IPS-NIHi7 (cell line): ENCODE measurements at regions not wholly inside any gene's neighbourhood (a gene's known extent, or its start where the extent isn't known, plus 50 kb on each side); places are given as distances from the start of the nearest gene placed in this dataset.

ENCODE experiments used
- DNase-seq: peaks from one replicate; pipeline ENCODE4 v3.0.0; 2012; ENCODE audit warnings: mixed read lengths; ENCODE audit errors: extremely low spot score

DNA sequence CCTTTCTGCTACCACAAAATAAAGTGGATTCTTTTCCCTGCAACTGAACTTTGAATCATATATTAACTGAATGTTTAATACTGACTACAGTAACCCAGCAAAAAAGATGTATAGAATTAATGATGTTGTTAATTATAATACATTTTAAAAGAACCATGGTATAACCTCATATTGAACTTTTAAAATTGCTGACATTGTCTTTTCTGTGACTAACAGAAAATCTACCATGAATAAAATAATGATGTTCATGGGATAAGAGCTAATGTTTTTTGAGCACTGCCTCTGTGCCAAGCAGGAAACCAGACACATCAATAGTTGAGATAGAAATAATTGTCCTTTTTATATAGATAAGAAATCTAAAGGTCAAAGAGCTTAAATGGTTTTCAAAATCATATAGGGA lies 691.9 kb downstream of the PDHA2 start:
- no peak for DNase-seq

DNA sequence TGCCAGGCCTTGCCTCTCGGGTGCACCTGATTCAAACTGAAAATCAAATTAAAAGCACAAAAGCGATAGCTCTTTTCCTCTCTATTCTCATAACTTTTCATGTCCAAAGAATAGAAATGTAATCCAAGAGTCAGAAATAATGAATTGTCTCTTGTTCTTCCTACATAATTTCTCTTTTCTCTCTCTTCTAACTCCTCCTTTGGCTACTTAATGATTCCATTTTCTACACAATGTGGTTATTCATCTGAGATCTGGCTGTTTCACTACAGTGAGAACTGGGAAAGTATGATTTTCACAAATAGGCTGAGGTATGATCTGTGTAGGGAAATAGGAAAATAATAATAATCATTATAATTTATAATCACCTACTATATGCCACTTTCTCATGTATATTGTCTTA lies 703.5 kb downstream of the PDHA2 start:
- DNase-seq = no peak

DNA sequence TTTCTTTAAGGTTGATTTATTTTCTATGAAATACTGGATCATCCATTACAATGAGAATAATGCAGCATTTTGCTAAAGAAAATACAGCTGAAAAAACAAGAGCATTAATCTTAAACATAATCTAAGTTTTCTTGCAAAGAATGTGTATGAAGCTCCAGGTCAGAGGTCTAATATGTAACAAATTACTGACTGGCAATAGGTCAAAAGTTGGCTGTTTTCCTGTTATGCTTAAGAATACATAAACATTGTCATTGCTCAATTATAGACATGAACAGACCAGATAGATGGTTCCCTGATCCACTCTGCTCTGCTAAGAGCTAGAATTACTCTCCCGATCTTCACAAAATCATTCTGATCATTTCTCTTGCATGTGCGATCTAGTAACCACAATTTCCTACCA lies 718.6 kb downstream of the PDHA2 start:
- no peak for DNase-seq

DNA sequence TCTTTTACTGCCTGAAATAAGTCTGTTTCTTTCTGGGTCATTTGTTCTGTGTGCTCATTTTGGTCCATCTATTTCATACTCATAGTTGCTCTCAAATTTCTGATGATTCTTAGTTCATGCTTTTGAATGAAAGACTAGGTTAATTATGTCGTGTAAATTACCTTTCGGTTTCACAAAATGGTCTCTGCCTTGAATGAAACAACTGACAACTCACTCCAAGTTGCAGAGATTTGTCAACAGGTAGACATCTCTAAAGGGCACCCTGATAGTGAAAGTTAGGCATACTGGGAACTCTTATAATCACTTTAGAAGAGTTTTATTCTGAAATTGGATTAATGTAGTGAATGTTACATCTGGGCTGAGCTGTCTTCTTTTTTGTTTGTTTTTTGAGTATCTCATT lies 726.9 kb downstream of the PDHA2 start:
- no peak for DNase-seq

DNA sequence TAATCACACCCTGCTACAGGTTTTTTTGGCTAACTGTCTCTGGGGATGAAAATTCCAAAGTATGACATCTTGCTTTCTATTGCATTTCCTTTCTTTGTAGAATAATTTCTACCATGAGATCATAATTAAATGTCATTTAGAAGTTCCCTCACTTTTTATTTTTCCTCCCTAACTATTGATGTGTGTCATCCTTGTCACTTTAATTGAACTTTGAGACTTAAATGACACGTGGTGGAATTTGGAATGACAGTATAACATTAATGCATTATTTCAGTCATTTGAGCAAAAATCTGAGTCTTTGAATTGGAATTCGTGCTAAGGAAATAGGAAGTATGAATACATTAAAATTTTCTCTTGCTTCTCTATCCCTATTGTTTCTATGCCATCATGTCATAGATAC lies 745.4 kb downstream of the PDHA2 start:
- DNase-seq = no peak

DNA sequence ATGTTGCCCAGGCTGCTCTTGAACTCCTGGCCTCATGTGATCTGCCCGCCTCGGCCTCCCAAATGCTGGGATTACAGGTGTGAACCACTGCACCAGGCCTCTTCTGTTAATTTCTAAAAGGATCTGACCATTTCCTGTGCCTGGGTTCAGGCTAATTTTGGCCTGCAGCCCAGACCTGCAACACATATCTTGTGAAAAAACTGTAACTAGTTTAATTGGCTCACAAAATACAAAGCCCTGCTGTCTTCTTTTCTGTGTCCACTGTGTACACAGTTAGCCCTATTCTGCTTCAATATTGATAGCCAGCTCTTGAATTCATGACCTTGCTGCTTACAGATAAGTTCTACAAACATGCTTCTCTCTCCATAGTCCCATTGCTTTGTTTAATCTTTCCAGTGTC lies 753.5 kb downstream of the PDHA2 start:
- no peak for DNase-seq

DNA sequence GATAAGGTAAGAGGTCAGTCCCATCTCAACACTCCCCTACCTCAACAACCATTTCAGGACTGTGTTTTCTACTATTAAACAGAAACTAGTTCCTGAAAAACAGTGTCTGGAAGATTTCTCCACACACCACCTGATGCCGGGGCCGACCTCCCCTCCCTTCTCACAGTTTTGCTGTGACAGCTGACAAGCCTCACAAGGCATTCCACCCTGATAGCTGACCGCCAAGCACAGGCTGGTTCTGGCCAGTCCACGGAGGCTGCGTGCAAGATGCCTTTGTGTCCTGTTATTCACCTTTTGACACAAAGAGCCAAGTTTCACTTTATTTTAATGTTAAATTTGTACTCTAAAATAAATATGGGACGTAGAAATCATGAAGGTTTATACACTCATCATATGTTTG lies 758.6 kb downstream of the PDHA2 start:
- peak; percentile 20 for DNase-seq

DNA sequence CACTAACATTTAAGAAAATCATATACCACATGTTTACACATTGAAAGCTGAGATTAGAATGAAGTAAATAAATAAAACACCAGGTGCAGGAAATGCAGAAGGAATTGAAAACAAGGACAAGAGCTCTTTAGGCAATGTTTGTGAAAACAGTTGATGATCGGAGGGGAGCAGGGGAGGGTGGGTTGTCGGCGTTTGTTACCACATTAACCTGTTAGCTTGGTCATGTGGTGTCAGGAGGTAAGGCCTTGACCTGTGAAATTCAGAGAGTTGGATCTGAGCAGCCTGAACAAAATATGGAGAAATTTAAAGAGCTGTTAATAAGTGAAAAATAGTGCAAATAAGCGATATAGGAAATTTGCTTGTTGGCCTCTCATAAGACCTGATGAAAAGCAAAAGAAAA lies 759.9 kb downstream of the PDHA2 start:
- DNase-seq = no peak

DNA sequence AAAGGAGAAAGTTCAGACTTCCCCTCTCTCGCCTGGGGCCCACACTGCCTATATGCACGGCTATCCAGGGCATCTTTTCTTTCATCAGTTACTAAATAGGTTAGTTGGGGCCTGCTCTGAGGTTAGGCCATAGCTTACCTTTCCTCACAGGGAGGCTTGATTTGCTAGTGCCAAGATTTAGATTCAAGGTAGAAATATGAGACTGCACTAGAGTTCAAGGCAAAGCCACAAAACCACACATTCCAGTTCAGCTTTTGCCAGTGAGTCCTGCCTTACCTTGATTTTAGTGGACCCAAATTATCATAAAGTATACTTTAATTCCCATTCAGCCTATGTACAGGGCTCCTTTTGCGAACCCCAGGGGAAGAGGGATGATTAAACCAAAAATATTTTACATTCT lies 762.8 kb downstream of the PDHA2 start:
- no peak for DNase-seq

DNA sequence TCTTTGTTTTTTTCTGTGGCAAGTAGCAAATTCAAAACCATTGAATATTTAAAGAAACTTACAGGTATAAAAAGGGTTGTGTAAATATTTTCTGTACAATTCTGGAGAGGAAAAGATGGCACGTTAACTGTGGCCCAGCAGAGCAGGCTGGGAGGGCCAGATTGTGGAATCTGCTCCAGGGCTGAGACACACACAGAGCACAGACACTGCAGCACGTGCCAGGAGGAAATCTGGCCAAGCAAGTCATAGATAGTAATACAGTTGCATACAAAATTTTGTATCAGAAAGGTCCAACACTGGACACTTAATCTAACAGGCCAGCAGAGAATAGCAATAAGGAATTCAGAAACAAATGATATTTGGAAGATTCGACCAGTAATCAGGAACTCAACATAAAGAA lies 763.7 kb downstream of the PDHA2 start:
- DNase-seq = no peak

DNA sequence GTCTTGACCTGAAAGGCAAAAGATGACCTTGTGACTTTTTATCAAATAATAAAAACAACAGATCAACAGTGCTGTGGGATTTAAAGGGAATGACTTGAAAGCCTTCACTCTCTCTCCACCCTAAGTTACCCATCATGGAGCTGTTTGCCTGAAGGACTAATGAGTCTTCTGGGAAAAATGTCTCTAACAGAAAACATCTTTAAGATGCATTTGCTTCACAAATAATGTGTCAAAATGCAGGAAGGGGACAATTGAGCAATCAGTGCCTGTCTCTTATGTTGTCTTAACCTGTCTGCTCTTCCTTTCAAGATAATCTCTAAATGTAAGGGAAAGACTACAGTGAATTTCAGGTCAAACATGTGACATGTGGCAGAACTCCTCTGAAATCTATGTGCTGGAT lies 766.6 kb downstream of the PDHA2 start:
- no peak for DNase-seq

DNA sequence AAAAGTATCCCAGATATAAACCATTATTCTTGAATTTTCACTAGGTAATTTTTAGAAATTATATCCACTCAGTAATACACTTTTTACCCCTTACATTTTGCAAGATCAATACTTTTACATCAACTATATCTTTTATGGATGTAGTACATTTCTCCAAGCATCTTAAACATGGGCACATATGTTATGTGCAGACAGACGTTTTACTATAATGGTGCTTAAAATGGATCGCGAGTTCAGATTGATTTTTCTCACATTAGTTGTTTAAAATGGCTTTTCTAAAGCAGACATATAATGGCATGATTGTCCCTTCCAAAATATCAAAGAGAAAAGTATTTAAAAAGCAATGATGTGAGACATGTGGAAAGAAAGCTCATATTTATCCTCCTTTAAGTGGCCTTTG lies 786.1 kb downstream of the PDHA2 start:
- no peak for DNase-seq

DNA sequence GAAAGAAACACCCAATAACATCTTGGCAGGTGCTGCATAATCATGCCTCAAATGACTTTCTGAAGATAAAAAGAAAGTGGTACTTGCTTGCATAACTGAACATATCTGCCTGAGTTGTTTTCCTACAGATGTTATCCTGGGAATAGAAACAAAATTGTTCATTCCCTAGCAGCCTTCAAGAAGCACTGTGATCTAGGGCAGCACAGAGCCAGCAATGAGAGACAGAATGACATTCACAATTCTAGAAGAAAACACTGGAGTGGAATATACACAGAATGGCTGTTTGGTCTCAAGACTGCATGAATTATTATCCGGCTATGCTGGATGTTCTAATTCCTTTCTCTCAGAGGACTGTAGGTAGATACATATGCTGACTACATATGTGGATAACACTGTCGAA lies 790.9 kb downstream of the PDHA2 start:
- DNase-seq = no peak

DNA sequence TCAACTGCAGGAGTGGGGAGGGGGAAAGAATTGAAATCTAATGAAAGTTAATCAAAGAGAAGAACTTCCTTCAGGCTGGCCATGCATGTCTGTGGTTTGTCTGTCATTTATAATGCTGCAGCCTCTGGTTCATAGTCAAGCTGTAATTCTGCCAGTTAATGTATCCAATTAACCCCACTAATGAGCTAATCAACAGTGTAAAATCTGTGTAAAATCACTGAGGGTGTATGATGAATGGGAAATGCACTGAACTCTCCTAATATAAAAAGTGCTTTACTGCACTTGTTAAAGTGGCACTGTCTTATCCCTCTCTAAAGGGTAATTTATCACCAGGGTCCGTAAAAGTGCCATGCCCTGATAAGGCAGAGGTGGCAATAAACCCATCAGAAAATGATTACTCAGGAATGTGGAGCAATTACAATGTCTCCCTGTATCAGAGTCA lies 798.1 kb downstream of the PDHA2 start:
- DNase-seq = no peak

DNA sequence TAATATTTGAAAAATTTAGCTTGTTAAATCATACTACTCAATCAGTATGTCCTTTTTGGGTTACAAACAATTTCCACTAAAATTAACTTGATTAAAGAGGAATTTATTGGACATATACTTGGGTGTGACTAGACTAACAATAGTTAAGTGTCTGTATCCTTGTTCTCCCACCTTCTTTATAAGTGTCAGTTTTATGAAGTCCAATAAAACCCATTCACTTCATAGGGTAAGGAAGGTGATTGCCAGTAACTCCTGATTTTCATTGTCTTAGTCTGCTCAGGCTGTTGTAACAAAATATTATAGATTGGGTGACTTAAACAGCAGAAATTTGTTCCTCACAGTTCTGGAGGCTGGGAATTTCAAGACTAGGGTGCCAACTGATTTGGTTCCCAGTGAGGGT lies 800.0 kb downstream of the PDHA2 start:
- no peak for DNase-seq

DNA sequence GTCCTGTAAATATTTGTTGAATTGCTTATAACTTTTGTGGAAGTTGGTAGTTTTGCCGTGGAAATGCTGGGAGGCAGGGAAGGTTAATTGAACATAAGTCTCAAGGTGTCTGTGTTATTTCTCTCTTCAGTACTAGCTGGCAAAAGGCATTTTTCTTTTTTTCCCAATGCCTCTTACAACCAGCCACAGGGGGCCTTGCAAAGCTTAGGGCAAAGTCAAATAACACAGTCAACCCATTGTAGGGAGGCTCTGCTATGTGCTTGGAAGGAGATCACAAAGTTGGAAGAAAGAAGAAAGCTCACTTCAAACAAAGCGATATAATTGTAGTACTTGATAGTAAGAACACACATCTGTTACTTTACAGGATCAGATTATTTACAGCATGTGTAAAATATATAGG lies 802.6 kb downstream of the PDHA2 start:
- peak; percentile 21 for DNase-seq

DNA sequence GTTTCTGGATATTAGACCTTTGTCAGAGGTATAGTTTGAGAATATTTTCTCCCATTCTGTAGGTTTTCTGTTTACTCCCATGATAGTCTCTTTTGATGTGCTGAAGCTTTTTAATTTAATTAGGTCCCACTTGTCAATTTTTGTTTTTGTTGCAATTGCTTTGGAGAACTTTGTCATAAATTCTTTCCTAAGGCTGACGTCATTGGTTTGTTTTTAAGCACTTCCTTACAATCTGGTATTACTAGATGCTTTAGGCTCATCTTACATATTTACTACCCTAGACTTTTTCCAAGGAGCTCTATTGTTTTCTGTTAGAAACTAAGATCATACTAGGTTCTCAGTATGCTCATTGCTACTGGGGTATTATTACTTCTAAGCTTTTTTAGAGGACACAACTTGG lies 806.3 kb downstream of the PDHA2 start:
- DNase-seq = no peak

DNA sequence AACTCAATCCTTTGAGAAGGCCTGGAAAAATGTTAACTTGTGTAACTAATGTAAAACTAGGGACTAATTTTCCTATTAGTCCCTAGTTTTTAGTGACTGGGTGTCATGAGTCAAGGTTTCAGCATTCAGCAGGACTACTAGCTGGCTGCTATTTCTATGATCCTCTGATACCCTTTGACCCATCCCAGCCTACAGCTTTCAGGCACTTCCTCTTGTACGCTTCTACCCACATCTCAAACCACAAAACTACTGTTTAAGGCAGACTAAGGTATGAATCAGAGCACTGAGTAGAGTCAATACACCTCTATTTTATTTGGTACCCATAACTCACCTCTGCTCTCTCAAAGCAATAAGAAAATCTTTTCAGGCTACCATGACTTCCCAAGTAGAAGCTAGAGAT lies 809.6 kb downstream of the PDHA2 start:
- peak; percentile 8 for DNase-seq

DNA sequence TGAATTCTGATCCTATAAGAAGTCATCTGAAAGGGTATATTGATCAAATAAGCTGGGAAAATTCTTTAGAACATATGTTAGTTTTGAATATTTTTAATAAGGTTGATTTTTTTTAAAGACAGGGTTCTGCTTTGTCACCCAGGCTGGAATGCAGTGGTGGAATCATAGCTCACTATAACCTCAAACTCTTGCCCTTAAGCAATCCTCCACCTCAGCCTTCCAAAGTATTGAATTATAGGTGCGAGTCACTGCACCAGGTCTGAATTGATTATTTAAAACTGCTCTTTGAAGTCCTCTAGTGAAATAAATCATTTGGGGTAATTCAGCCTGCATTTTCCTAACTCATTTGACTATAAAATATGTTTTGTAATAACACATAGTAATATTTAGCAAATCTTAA lies 812.3 kb downstream of the PDHA2 start:
- no peak for DNase-seq

DNA sequence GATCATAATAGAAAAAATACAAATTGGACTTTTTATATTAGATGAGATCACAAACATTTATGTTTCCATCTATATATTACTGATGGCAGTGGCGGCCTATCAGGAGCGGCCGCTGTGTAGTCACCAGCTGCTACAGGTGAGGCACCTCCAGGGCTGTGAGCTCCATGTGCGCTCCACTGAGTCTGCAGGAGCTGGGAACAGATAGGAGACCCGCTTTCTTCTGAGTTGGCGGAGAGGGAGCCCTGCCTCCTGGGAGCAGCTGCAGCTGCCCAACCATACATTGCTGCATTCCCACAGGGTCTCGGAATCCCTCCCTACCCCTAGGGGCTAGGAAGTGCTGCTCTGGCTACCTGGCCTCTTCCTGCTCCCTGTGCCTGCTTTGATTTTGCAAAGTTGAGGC lies 812.9 kb downstream of the PDHA2 start:
- no peak for DNase-seq

DNA sequence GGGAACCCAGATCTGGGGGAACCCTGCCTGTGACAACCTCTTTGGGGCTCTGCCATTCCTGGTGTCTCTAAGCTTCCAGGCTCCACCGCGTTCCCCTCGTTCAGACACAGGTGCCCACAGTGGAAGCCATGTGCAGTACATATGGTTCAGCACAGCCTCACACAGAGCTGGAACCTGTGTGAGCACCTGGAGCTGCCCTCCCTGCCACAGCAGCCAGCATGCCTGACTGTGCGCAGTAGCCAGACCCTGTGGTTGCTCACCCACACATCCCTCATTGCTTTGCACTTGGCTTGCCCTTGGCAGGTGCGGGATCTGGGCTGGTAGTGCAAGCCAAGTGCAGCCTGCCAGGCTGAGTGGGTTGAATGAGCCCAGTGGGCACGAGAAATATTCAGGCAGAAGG lies 814.2 kb downstream of the PDHA2 start:
- no peak for DNase-seq

DNA sequence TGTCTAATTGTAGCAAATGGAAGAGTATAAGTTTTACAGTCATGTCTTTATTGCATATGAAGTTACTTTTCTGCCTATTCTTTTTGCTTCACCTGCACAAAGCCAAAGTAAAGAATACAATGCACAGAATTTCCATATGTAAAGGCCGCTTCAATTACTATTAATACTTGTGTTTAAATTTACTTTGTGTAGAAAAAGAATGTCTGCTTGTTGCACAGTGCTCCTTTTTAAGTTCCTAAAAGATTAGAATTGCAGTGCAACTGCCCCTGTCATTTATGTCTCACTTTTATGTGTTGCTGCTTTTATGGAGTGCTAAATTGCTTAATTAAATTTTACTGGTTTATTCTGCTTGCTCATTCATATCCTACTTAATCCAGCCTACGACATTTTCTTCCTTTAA lies 830.5 kb downstream of the PDHA2 start:
- no peak for DNase-seq

DNA sequence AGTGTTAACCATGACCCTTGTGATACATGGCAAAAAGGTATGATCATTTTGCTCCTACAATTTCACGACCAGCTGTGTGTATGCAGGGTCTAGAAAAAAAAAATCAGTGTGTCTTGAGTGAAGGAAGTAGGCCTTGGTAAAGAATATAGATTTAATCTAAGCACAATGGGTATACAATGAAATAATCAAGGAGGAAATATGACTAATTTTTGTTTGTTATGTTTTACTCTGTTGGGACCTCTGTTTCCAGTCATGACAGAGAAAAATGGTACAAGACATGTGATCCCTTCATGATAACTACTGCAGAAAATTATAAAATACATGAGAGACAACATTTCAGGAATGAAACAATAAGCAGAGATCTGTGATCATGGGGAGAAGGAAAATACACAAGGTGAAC lies 835.5 kb downstream of the PDHA2 start:
- DNase-seq = no peak

DNA sequence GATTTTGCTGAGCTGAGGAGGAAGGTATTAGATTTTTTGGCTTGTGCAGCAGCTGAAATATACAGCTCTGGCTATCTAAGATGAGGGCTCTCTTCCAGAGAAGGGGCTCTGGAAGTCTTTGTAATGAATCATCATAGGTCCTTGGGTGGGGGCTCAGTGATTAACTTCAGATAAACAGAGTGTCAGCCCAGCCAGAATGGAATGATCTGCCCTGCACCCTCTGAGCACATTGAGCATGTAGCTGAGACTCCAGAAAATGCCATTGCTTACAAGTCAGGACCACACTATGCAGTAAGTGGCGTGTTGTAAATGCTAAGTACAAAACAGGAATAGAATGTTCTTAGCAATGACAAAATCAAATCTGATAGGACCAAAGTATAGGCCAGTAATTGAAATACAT lies 836.0 kb downstream of the PDHA2 start:
- DNase-seq = no peak
